Testis (tissue), 2 donors: ENCODE measurements at regions not wholly inside any gene's neighbourhood (a gene's known extent, or its start where the extent isn't known, plus 50 kb on each side); places are given as distances from the start of the nearest gene placed in this dataset.

Source experiments
- CTCF ChIP-seq, 3 experiments: fragments of 450-650 bp in 2 of 3; fragments of 200-600 bp in 1 of 3; sonication (generic) in 1 of 3; IDR thresholded peaks; one replicate each; pipeline ENCODE4 v1.5.1; 2016 to 2019; ENCODE audit warnings: antibody characterized with exemption in 3 of 3, mild to moderate bottlenecking in 2 of 3, moderate library complexity in 1 of 3
- POLR2A ChIP-seq: fragments of 450-650 bp; IDR thresholded peaks from one replicate; pipeline ENCODE4 v1.6.1; 2017; ENCODE audit warnings: antibody characterized with exemption, mild to moderate bottlenecking, moderate library complexity

- TF ChIP-seq CTCF (IDR thresholded peaks at IDR 0.05) (no peak), POLR2A (no peak)
Measured at GRCh38 chr6:119895626-119896025, 546.1 kb upstream of the MAN1A1 start.
